GM19239 (cell line): ENCODE measurements at regions not wholly inside any gene's neighbourhood (a gene's known extent, or its start where the extent isn't known, plus 50 kb on each side); places are given as distances from the start of the nearest gene placed in this dataset.

Experiments
- DNase-seq: peaks from one replicate; pipeline ENCODE4 v3.0.0; 2011; ENCODE audit warnings: low spot score; ENCODE audit not compliant: insufficient read length
- FAIRE-seq: peaks from 2 replicates; lab custom pipeline; 2011; peaks lifted over from hg19 to GRCh38; lab: Jason Lieb, UNC

DNA sequence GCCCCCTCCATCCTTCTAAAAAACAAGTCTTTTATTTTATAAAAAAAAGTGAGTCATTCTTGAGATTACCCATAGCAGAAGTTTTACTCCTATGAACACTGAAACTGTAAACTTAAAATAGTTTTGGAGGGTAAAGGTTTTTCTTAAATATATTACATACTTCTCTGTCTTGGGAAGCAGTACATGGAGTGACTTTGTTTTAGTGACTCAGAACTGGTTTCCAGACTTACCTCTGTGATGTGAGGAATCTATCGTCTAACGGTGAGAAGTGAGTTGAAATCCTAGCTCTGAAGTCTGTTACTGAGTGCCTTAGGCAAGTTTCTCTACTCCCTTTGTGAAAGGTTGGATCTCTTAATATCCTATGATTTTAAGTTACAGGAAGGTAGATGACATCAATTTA is 176.3 kb upstream of the POU3F1 start:
- FAIRE-seq (no peak), DNase-seq (no peak)

- DNase-seq (no peak), FAIRE-seq (no peak)
Observed at GRCh38 chr1:38221006-38221649, 174.5 kb upstream of the POU3F1 start.

GRCh38 chr1:38217316-38217715 is 170.7 kb upstream of the POU3F1 start:
- DNase-seq (no peak), FAIRE-seq (no peak)

DNA sequence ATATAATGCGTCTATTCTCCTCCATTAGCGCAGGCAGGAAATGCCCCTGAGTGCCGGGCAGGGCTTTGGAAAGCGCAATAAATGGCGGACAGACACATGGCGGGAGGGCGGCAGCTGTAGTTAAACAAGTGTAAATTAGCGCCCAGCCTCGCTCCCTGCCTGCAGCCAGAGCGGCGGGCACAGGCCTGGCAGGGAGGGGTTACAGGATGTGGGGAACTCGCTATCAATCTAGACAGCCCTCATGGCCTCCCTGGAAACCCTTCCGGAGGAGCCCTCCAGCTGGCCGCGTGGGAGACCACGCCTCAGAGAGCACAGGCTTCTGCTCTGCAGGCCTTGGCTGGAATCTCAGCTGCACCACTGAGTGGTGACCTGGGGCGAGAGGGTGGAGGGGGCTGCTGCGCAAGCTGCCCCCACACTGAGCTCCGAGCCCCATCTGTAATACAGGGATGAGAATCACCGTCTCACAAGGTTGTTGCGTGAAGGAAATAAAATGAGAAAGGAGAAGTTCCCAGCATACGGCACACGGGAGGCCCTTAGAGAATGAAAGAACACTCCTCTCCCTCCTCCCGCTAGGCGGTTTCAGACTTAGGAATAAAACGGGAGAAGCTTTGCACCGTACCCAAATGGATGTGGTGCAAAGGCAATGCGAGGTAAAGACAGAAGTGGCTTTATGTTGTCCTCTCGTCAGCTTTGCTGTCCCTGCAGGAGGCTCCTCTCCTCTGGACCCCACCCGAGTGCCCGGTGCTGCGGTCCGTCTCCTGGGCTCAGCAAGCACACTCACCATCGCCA is 167.2 kb upstream of the POU3F1 start:
- FAIRE-seq (no peak), DNase-seq (no peak)

DNA sequence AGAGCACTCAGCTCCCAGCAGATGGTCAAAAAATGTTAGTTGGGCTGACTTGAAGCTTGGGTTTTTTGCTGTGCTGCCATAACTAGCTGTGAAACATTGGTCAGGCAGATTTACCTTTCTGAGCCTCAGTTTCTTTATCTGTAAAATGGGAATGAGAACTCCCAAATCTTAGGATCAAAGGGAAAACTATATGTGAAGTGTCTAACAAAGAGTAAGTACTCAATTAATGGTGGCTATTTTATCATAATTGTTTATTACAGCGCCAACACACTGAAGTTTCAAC is 164.2 kb upstream of the POU3F1 start:
- no peak for DNase-seq
- no peak for FAIRE-seq

GRCh38 chr1:38210021-38210894 is 163.7 kb upstream of the POU3F1 start:
- FAIRE-seq (no peak), DNase-seq (no peak)

DNA sequence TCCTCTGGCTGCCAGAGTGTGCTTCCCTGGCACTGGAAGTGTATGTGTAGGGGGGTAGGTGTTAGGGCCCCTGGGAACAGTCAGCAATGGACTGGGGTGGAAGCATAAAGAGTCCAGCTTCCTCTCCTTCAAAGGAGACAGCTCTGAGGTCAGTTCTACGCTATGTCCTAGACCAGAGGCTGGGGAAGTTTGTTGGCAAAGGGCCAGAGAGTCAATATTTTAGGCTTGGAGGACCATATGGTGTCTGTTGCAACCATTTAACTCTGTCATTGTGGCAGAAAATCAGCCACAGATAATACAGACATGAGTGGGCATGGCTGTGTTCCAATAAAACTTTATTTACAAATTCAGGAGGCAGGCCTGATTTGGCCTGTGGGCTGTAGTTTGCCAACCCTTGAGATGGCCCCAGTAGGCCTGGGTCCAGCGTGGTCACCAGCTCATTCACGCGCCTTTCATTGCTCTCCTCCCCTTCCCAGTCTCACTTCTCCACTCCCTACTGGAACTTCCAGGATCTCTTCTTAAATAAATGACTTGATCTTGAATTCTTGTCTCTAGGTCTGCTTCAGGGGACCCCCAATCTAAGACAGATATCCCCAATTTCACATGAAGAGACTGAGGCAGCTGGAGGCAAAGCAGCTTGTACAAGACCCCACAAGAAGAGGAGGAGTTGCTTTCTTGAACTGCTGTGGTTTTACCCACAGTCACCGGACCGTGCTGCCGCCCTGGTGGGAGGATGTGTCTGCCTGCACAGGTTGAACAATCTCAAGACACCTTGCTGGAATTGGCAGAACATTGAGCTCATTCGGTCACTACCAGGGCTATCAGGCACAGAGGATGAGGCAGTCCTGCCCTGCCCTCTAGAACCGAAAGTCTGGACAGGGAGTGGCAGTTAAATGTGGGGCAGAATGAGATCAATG is 162.4 kb upstream of the POU3F1 start:
- no peak for FAIRE-seq
- DNase-seq: no peak

DNA sequence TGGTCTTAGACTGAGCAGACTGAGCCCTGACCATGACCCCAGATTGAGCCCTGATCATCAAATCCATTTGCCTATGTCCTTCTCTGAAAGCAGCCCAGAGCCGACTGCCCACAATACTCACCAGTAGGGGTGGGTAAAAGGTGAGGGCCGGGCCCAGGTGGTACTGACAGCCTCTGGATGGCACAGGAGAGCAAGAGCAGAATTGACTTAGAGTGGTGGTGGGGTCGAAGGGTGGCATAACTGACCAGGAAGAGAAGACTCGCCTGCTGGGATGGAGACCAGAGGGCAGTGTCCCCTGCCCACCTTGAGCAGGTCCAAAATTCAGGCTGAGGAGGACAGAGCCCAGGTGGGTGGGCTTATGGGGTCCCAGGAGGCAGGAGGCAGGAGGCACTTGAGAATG is 161.3 kb upstream of the POU3F1 start:
- DNase-seq (no peak), FAIRE-seq (no peak)

- DNase-seq (no peak), FAIRE-seq (no peak)
Observed at GRCh38 chr1:38207275-38207674, 160.7 kb upstream of the POU3F1 start.

DNA sequence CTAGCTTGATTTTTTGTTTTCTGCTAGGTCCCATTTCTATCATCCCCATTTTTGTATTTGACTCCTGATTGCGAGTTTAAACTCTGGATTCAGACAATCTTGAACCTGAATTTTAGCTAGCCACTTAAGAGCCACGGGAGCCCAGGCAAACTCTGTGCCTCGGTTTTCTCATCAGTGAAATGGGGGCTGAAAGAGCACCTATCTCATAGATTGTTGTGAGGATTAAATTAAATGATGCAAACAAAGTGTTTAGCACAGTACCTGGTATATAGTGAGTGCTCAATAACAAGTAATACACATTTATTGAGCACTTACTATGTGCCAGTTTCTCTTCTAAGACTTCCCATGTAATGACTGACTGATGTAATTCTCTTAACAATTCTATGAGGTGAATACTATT is 158.1 kb upstream of the POU3F1 start:
- no peak for DNase-seq
- no peak for FAIRE-seq

DNA sequence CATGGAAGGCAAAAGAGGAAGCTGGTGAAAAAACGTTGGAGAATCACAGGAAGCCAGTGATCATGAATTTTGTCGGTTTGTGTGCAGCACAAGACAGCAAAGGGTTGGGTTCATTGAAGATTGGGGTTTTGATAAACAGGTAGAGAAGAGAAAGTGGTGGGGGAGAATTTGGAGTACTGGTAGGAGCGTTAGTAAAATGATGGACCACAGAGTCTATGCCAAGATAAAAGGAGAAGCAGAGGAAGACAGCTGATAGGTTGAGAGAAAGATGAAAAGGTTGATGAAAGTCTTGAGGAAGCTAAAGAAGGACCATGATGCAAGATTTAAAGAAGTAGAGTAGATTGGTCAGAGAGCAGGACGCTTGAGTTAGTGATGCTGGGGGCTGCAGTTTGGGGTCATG is 156.8 kb upstream of the POU3F1 start:
- FAIRE-seq (no peak), DNase-seq (no peak)

DNA sequence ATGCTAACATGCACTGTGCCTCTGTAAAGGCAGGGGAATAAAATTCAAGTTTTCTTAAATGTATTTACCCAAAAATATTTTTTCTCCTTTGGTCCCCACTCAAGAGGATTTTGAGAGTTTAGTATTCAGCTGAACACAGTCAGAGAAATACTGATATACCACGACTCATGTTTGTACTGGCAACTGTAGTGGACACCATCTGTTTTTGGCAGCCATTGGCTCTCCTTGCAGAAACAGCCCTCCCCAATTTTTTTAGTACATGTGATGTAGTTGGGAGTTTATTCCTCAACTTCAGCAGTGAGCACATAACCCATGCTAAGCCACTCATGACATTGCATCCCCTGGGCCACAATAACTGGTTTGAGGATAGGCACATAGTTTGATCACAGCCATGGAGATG is 154.8 kb upstream of the POU3F1 start:
- DNase-seq (no peak), FAIRE-seq (no peak)

DNA sequence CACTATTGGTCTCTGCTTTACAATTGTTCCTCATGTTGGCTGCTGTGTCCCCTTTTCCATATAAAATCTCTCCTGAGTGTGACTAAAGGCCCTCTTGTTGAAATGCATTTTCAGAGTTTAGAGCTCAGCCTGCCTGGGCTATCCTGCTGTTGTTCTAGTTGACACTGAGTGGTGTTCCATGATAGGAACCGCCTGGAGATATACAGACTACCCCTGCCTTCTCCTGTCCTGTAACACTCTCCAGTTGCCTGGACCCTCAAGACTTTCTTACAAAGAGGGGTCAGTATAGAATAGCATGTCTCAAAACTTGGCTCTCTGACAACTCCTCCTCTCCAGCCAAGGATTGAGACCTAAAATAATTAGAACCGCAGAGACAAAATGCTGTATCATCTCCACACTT is 152.0 kb upstream of the POU3F1 start:
- FAIRE-seq: no peak
- DNase-seq: no peak

- no peak for FAIRE-seq
- DNase-seq: no peak
Observed at GRCh38 chr1:38198099-38198498, 151.5 kb upstream of the POU3F1 start.

DNA sequence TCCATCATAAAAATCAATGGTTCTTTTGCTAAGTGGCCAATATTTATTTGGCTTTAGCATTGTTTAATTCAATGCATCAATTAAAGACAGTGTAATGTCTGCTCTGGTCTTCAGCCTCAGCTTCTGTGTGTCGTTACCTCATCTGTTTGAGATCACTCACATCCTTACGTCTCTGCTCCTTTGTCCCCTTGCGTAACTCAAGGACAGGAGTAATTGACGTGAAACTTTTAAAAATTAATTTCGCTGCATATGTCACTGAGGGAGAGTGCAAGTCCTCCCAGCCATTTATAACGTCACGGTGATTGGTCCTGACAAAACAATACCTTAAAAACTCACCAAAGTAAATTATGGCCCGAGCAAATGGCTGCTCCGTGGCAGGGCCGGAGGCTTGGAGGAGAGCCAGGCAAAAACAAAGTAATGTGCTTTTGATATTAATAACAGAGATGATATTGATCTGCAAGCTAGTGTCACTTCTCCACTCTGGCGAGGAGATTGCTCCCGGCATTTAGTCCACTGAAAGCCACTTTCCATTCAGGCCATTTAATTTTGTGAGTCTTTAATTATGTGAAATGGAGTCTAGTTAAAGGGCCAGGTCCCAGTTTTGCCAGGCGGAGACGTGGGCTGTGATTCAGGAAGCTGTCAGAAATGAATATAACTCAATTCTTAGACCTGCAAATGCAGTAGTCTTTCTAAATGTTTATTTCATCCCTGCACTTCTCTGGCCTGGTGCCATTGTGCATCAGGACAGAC is 150.9 kb upstream of the POU3F1 start:
- FAIRE-seq: no peak
- DNase-seq: no peak

- DNase-seq: no peak
Observed at GRCh38 chr1:38194472-38194871, 147.9 kb upstream of the POU3F1 start.

GRCh38 chr1:38193040-38193439 is 146.4 kb upstream of the POU3F1 start:
- FAIRE-seq (no peak), DNase-seq (no peak)

More at GRCh38 chr1:38194472-38194871, 147.9 kb upstream of the POU3F1 start:
- FAIRE-seq: no peak

GRCh38 chr1:38191461-38191860 is 144.9 kb upstream of the POU3F1 start:
- no peak for DNase-seq
- no peak for FAIRE-seq

DNA sequence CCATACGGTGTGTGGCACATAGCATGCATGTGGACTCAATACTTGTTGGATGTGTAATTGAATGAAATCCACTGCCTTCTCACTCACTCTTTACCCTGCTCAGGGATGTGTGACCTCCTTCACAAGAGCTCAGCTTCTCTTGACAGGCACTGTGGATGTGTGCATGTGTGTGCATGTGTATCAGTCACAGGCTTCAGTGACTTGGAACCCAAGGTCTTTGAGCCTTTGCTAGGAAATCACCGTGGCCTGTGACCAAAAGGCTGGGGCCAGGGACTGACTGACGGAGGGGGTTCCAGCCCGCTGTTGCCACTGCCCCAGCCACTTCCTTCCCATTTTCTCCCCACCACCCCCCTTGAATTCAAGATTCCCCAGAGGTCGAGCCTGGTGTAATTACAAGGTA is 144.4 kb upstream of the POU3F1 start:
- no peak for DNase-seq
- FAIRE-seq: no peak

DNA sequence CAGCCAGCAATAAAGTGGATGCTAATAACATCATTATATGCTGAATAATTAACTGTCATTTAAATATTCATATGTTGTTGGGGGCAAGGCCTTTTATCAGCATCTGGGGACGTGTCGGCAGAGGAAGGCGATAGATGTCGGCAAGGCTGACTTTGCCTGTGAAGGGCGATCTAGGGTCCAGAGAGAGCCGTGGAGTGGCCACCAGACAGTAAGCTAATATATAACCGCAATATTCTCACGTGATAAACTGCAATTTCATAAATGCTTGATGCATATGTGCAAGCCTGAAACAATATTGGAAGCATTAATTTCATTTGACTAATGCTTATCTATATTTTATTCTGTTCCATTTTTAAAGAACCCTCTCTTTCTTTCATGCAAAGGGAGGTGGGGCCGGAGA is 141.0 kb upstream of the POU3F1 start:
- FAIRE-seq: no peak
- DNase-seq: no peak
